Skeletal muscle satellite cell (primary cell): ENCODE measurements at regions not wholly inside any gene's neighbourhood (a gene's known extent, or its start where the extent isn't known, plus 50 kb on each side); places are given as distances from the start of the nearest gene placed in this dataset.
A peak's percentile ranks its signal among the peaks of the same experiment; 100 is the strongest.

ENCODE experiments used
- H3K27me3 ChIP-seq: 2 replicates; pipeline ENCODE4 v1.7.0; 2013; ENCODE audit warnings: low read length; ENCODE audit not compliant: control insufficient read depth, insufficient read depth
- H3K36me3 ChIP-seq: 2 replicates; pipeline ENCODE4 v1.7.0; 2013; ENCODE audit warnings: mild to moderate bottlenecking, control low read depth, low read length; ENCODE audit not compliant: insufficient read depth
- H3K4me1 ChIP-seq: 2 replicates; pipeline ENCODE4 v1.7.0; 2013; ENCODE audit warnings: low read length; ENCODE audit not compliant: control insufficient read depth, insufficient read depth
- H3K4me2 ChIP-seq: 2 replicates; pipeline ENCODE4 v1.7.0; 2013; ENCODE audit warnings: mild to moderate bottlenecking, low read length
- H3K4me3 ChIP-seq: 2 replicates; pipeline ENCODE4 v1.7.0; 2013; ENCODE audit warnings: low read length
- H3K9ac ChIP-seq: 2 replicates; pipeline ENCODE4 v1.7.0; 2013; ENCODE audit warnings: mild to moderate bottlenecking, low read depth, low read length, moderate library complexity
- H3K9me3 ChIP-seq: replicated peaks from 2 replicates; pipeline ENCODE4 v1.7.0; 2013; ENCODE audit warnings: mild to moderate bottlenecking, control low read depth, low read length

GRCh38 chr4:151940291-151940690 lies 179.5 kb upstream of the GATB start:
- Histone ChIP-seq H3K27me3 (no peaks in the 10 kb centered on the region), H3K9me3 (no peaks in the 10 kb centered on the region), H3K4me3 (no peak overlapping the region), H3K36me3 (no peaks in the 10 kb centered on the region), H3K9ac (no peak overlapping the region), H3K4me2 (no peak overlapping the region), H3K4me1 (no peaks in the 10 kb centered on the region)

GRCh38 chr4:151939670-151940069 lies 178.9 kb upstream of the GATB start:
- Histone ChIP-seq H3K4me2 (no peak overlapping the region), H3K9me3 (no peaks in the 10 kb centered on the region), H3K27me3 (no peaks in the 10 kb centered on the region), H3K4me1 (peaks cover 3% of the 10 kb centered on the region), H3K36me3 (no peaks in the 10 kb centered on the region), H3K4me3 (no peak overlapping the region), H3K9ac (no peak overlapping the region)

- Histone ChIP-seq H3K9ac (no peak overlapping the region), H3K27me3 (no peaks in the 10 kb centered on the region), H3K36me3 (no peaks in the 10 kb centered on the region), H3K9me3 (no peaks in the 10 kb centered on the region), H3K4me3 (no peak overlapping the region), H3K4me1 (peaks cover 5% of the 10 kb centered on the region), H3K4me2 (no peak overlapping the region)
Observed at GRCh38 chr4:151935411-151935810, 174.6 kb upstream of the GATB start.

GRCh38 chr4:151934766-151935165 lies 174.0 kb upstream of the GATB start:
- Histone ChIP-seq H3K4me1 (peaks cover 5% of the 10 kb centered on the region), H3K9me3 (no peaks in the 10 kb centered on the region), H3K27me3 (no peaks in the 10 kb centered on the region), H3K4me3 (no peak overlapping the region), H3K36me3 (no peaks in the 10 kb centered on the region), H3K9ac (no peak overlapping the region), H3K4me2 (no peak overlapping the region)

GRCh38 chr4:151933122-151933827 lies 172.5 kb upstream of the GATB start:
- Histone ChIP-seq H3K9ac (no peak overlapping the region), H3K4me1 (peaks cover 5% of the 10 kb centered on the region), H3K4me2 (no peak overlapping the region), H3K27me3 (no peaks in the 10 kb centered on the region), H3K36me3 (no peaks in the 10 kb centered on the region), H3K4me3 (no peak overlapping the region), H3K9me3 (no peaks in the 10 kb centered on the region)

GRCh38 chr4:151931563-151931962 lies 170.8 kb upstream of the GATB start:
- no peaks in the 10 kb centered on the region for H3K9me3 ChIP-seq
- H3K4me2 ChIP-seq, result no peak overlapping the region
- H3K4me1 ChIP-seq, result peaks cover 5% of the 10 kb centered on the region
- H3K4me3 ChIP-seq, result no peak overlapping the region
- H3K9ac ChIP-seq, result no peak overlapping the region
- H3K27me3 ChIP-seq, result no peaks in the 10 kb centered on the region
- no peaks in the 10 kb centered on the region for H3K36me3 ChIP-seq

GRCh38 chr4:151930372-151930771 lies 169.6 kb upstream of the GATB start:
- Histone ChIP-seq H3K4me1 (peaks cover 5% of the 10 kb centered on the region), H3K9ac (no peak overlapping the region), H3K36me3 (no peaks in the 10 kb centered on the region), H3K4me3 (no peak overlapping the region), H3K4me2 (no peak overlapping the region), H3K9me3 (no peaks in the 10 kb centered on the region), H3K27me3 (no peaks in the 10 kb centered on the region)

- no peaks in the 10 kb centered on the region for H3K9me3 ChIP-seq
- H3K4me1 ChIP-seq, result no peaks in the 10 kb centered on the region
- H3K4me3 ChIP-seq, result no peak overlapping the region
- no peak overlapping the region for H3K4me2 ChIP-seq
- H3K27me3 ChIP-seq, result no peaks in the 10 kb centered on the region
- H3K36me3 ChIP-seq, result no peaks in the 10 kb centered on the region
- no peak overlapping the region for H3K9ac ChIP-seq
Observed at GRCh38 chr4:151928112-151928511, 167.3 kb upstream of the GATB start.

GRCh38 chr4:151922811-151923210 lies 162.0 kb upstream of the GATB start:
- no peak overlapping the region for H3K4me3 ChIP-seq
- no peak overlapping the region for H3K9ac ChIP-seq
- H3K4me1 ChIP-seq, result peaks cover 20% of the 10 kb centered on the region
- H3K9me3 ChIP-seq, result no peaks in the 10 kb centered on the region
- no peaks in the 10 kb centered on the region for H3K36me3 ChIP-seq
- H3K27me3 ChIP-seq, result no peaks in the 10 kb centered on the region
- H3K4me2 ChIP-seq, result no peak overlapping the region

GRCh38 chr4:151922306-151922705 lies 161.5 kb upstream of the GATB start:
- Histone ChIP-seq H3K4me3 (no peak overlapping the region), H3K4me2 (no peak overlapping the region), H3K36me3 (no peaks in the 10 kb centered on the region), H3K9me3 (no peaks in the 10 kb centered on the region), H3K9ac (no peak overlapping the region), H3K4me1 (peaks cover 20% of the 10 kb centered on the region), H3K27me3 (no peaks in the 10 kb centered on the region)

GRCh38 chr4:151921811-151922210 lies 161.0 kb upstream of the GATB start:
- Histone ChIP-seq H3K27me3 (no peaks in the 10 kb centered on the region), H3K4me3 (peak overlapping the region; percentile 27), H3K36me3 (no peaks in the 10 kb centered on the region), H3K4me1 (peaks cover 20% of the 10 kb centered on the region), H3K9ac (peak overlapping the region; percentile 46), H3K9me3 (no peaks in the 10 kb centered on the region), H3K4me2 (peak overlapping the region; percentile 61)

- Histone ChIP-seq H3K9ac (peak overlapping the region; percentile 46), H3K36me3 (no peaks in the 10 kb centered on the region), H3K4me3 (peak overlapping the region; percentile 27)
Observed at GRCh38 chr4:151921386-151921785, 160.6 kb upstream of the GATB start.

More at GRCh38 chr4:151921386-151921785, 160.6 kb upstream of the GATB start:
- Histone ChIP-seq H3K4me1 (peaks cover 20% of the 10 kb centered on the region), H3K9me3 (no peaks in the 10 kb centered on the region), H3K4me2 (peak overlapping the region; percentile 61), H3K27me3 (no peaks in the 10 kb centered on the region)
